ENCODE measurements at regions not wholly inside any gene's neighbourhood (a gene's known extent, or its start where the extent isn't known, plus 50 kb on each side); places are given as distances from the start of the nearest gene placed in this dataset.
A peak's percentile ranks its signal among the peaks of the same experiment; 100 is the strongest.

DNA sequence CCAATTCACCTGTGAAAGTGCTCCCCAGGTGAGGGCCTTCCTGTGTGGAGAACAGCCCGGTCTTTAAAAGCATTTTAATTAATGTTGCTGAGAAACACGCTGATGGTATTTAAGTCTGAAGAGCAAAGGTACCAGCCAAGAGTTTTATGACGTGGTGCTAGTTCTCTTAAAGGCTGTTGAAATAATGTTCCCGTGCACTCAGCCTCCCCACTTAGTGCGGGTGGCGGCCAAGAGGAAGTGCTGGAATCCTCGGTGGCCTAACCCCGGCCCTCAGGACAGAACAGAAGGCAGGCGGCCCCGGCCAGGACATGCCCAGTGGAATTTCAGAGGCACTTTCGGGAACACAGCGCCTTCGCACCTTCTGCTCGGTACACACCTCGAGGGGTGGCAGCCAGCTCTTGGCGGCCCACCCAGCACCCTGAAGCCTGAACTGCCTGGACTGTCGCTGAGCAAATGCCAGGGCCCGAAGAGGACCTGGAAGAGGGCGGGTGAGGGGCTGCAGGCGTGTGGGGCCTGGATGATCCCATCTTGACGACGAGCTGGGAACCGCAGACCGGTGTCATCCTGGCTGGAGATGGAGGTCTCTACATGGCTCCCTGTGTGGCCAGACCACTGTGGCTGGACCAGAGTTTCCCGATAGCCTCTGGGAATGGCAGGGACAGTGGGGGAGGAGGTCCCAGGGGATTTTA lies 142.9 kb downstream of the ASB1 start:
- no peak for TF ChIP-seq CTCF (IDR thresholded peaks at IDR 0.05)
- peak in 1 of 2 donors; percentile 56 for TF ChIP-seq EP300 (IDR thresholded peaks at IDR 0.05)

Measured in tibial nerve (tissue), 4 donors.